ENCODE measurements at regions not wholly inside any gene's neighbourhood (a gene's known extent, or its start where the extent isn't known, plus 50 kb on each side); places are given as distances from the start of the nearest gene placed in this dataset.
"Not testable (repeated sequence)": the region's sequence is repeated elsewhere in the genome, so short reads cannot be mapped to it uniquely, and the experiment has no call there.

GRCh38 chr7:86592185-86592584, 51.5 kb upstream of the GRM3 start:
- no peak for DNase-seq (ENCODE audit: low read depth)

GRCh38 chr7:86574006-86574405, 69.7 kb upstream of the GRM3 start:
- no peak for DNase-seq (ENCODE audit: low read depth)

- no peak for DNase-seq (ENCODE audit: low read depth)
Observed at GRCh38 chr7:86558680-86559501, 84.8 kb upstream of the GRM3 start.

- DNase-seq (ENCODE audit: low read depth) = no peak
Observed at GRCh38 chr7:86534641-86535040, 109.1 kb upstream of the GRM3 start.

DNA sequence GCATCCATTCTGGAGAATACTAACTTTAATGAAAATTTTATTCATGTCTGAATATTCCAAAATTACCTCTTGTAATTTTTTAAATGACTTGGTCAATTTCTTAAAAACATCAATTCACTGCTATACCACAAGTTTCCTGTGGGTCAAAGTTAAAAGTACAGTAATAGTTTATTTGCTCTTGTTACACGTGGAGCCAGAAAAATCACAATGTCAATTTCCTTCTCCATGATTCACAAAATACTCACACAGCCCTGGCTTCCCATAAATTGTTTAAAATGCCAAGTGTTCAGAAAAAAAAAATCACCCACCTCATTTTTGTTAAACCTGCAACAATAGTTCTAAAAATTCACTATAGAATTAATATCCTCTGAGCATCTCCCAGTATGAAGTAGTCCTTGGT, 139.5 kb upstream of the GRM3 start:
- DNase-seq (ENCODE audit: low read depth) = no peak

DNA sequence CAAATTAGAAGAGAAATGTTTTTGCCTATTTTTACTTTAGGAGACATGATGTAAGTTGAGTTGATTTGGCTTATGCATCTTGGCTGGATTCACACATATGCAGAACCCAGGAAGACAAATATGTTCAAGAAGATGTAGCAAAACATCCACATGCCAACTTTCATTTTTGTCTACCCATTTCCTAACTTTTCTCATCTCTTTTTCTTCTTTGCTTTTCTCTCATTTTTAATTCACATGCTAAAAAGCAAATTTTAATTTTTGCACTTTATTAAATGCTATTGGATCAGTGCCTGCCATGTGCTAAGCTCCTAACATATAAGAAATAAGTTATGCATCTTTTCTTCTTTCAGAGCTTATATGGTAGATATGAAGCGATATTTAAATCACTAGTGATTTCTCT, 143.7 kb upstream of the GRM3 start:
- DNase-seq (ENCODE audit: low read depth) = no peak

- no peak for DNase-seq (ENCODE audit: low read depth)
Observed at GRCh38 chr7:86485827-86486226, 157.9 kb upstream of the GRM3 start.

DNA sequence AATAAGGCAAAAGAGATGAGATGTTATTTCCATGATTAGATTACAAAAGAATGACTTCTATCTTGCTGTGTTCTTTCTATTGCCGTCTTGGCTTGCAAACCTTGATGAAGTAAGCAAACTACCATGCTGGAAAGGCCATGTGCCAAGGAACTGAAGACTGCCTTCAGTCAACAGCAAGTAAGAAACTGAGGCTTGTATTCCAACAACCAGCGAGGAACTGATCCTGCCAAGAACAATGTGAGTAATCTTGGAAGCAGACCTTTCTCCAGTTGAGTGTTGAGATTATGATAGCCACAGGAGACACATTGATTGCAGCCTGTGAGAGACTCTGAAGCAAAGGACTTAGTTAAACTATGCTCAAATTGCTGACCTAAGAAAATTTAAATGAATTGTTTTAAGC, 164.6 kb upstream of the GRM3 start:
- DNase-seq (ENCODE audit: low read depth) = no peak

DNA sequence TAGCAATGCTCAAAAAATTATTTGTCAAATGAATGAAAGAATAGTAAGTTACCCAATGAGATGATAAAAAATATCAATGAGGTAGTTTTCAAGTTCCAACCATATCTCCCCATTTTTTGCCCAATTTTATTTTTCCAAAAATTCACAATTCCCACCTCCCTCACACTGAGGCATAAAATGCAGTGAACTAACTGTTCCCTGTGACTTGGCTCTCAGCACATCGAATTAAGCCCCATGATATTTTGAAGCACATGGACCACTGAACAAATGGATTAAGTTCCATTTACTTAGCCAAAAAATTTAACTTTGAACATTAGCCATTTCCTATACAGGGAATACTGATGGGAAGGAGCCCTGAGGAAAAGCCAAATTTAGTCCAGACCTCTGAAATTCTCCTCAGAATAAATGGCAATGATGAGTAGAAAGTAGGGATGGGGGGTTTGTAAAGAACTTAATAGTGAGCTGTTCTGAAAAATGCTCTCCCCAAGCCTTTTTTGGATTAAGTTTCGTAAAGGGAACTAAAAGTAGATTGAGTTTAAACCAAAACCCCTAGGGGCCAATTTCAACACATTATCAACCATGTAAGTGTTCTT, 166.3 kb upstream of the GRM3 start:
- no peak for DNase-seq (ENCODE audit: low read depth)

DNA sequence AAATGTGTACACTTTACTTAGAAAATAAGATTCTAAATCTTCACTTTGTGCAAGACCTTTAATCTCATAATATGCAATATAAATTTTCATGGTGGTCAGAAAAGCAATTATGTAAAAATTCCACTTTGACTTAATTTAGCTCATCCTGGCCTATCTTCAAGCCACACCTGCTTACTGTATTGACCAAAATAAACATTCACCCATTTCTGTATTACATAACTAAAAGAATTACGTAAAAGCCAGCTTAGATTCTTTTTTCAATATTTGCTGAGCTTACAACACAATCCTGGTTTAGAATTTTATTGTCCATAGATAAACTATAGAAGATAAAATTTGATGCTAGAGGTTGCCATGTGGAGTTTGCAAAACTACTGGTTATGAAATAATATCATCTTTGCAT, 172.9 kb upstream of the GRM3 start:
- DNase-seq (ENCODE audit: low read depth) = no peak

DNA sequence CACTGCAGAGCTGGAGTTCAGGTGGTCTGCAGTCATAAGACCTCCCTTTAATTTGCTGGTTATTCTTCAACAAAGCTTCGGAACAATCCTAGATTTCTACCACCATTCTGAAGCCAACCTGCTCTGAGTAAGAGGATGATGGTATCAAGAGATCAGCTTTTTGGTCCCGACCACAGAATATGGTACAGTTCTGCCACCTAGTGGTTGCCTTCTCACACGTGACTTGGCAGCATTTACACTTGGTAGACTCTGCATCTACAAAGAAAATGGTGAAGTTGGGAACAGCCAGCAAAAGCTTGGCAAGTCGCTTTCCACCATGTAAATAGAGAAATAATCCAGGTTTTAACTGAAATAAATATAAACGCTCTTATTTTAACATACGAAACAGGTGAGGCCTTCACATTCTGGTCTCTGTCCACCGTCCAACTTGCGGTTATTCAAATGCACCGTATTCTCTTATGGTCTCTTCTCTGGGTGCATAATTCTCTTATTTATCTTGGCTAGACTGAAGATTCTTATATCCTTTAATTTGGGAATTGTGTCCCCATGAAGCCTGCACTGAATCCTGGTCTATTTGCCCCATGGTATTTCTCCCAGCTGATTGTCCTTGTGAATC, 173.9 kb upstream of the GRM3 start:
- DNase-seq (ENCODE audit: low read depth) = peak; percentile 11

DNA sequence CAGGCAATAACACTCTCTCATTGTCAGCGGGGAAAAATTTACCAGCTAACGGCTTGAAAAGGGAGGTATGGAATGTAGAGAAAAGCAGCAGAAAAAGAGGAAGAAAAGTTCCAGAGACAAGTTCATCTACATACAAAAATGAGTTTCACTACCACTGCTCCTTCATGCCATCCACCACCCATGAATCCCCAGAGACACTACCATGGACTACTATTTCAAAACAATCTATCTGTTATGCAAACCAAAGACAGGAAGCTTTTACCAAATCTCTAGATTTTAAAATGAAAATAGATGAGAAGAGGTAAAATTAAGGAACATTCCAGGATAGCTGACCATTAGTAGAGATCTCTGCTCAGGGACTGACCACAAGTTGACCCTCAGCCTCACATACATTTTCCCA, 189.0 kb upstream of the GRM3 start:
- no peak for DNase-seq (ENCODE audit: low read depth)

- no peak for DNase-seq (ENCODE audit: low read depth)
Observed at GRCh38 chr7:86453454-86453853, 190.3 kb upstream of the GRM3 start.

- no peak for DNase-seq (ENCODE audit: low read depth)
Observed at GRCh38 chr7:86448856-86449255, 194.9 kb upstream of the GRM3 start.

DNA sequence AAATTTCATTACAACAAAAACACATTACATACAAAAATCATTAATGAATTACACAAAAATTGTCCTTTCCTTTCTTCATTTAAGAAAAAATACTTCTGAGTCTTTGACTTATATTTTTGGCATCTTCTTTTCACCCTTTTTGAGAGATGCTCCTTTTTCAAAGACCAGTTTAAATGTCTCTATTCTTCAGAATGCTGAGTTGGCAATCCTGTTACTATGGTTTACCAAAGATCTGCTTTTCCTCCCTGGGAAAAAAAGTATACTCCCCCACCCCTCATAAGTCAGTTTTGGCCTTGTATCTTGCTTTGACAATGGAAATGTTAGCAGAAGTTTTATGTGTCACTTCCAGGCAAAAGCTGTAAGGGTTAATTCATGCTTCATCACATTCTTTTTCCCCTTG, 198.4 kb upstream of the GRM3 start:
- no peak for DNase-seq (ENCODE audit: low read depth)

DNA sequence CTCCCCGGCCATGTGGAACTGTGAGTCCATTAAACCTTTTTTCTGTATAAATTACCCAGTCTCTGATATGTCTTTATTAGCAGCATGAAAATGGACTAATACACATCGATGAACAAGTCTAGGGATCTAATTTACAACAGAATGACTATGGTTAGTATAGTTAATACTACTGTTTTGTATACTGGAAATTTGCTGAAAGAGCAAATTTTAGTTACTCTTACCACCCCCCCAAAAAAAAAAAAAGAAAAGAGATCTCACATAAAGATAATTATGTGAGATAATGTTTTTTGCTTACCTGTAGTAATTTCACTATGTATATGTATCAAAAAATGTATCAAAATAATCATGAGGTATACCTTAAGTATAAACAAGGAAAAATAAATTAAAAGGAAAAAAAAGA, 199.5 kb upstream of the GRM3 start:
- no peak for DNase-seq (ENCODE audit: low read depth)

- not testable (repeated sequence) for DNase-seq (ENCODE audit: low read depth)
Observed at GRCh38 chr7:86440420-86440819, 203.3 kb upstream of the GRM3 start.

DNA sequence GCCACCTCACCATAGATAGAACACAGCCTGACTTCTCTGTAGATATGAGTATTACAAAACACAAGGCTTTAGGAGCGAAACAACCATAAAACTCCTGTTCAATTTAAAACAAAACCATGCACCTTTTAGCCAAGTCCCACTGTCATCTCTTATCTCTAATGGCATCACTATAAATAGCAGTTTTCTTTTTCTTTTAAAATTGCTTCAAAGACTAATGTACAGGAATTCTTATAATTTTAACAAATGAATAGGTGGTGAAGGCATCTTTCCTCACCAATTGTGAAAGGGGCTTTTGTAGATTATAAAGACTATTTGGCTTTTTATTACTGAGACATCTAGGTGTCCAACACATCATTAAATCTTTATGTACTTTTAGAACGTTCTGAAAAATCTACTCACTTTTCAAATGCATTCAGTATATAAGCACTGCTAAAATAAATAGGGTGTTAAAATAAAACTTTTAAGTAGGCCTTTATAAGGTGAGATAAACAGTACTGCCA, 205.7 kb upstream of the GRM3 start:
- DNase-seq (ENCODE audit: low read depth) = no peak

- DNase-seq (ENCODE audit: low read depth) = no peak
Observed at GRCh38 chr7:86431761-86432160, 211.9 kb upstream of the GRM3 start.

DNA sequence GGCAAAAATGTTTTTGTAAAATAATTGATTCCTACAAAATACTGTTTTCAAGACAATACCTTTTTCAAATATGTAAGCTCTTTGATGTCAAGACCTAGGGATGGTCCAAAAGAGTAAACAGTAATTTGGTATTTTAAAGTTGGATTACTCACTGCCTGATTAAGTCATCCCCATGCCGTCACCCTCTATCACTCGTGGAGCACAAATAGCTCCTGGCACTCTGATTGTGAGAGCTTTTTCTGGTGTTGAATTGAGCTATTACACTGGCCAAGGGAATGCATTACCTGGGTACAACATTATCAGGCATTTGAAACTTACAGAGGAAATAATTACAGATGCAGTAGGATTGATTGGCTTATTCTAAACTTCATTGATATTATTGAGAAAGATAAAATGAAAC, 231.9 kb upstream of the GRM3 start:
- no peak for DNase-seq (ENCODE audit: low read depth)

- no peak for DNase-seq (ENCODE audit: low read depth)
Observed at GRCh38 chr7:86407291-86407690, 236.4 kb upstream of the GRM3 start.

- DNase-seq (ENCODE audit: low read depth) = no peak
Observed at GRCh38 chr7:86391813-86392212, 251.9 kb upstream of the GRM3 start.

DNA sequence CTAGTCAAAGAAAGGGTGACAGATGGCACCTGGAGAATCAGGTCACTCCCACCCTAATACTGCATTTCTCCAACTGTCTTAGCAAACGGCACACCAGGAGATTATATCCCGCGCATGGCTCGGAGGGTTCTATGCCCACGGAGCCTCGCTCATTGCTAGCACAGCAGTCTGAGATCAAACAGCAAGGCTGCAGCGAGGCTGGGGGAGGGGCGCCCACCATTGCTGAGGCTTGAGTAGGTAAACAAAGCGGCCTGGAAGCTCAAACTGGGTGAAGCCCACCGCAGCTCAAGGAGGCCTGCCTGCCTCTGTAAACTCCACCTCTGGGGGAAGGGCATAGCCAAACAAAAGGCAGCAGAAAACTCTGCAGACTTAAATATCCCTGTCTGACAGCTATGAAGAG, 268.1 kb upstream of the GRM3 start:
- not testable (repeated sequence) for DNase-seq (ENCODE audit: low read depth)

Data from T follicular helper cell (primary cell).